GM20000 (cell line): ENCODE measurements at regions not wholly inside any gene's neighbourhood (a gene's known extent, or its start where the extent isn't known, plus 50 kb on each side); places are given as distances from the start of the nearest gene placed in this dataset.

Experiments
- DNase-seq: peaks from one replicate; pipeline ENCODE4 v3.0.0; 2012; ENCODE audit warnings: low spot score
- TF ChIP-seq, protein P1 (sequence below): IDR thresholded peaks from 2 replicates; pipeline ENCODE4 v1.5.1; 2012; ENCODE audit warnings: mild to moderate bottlenecking, control low read depth; ENCODE audit errors: extremely low read depth, missing control alignments

DNA sequence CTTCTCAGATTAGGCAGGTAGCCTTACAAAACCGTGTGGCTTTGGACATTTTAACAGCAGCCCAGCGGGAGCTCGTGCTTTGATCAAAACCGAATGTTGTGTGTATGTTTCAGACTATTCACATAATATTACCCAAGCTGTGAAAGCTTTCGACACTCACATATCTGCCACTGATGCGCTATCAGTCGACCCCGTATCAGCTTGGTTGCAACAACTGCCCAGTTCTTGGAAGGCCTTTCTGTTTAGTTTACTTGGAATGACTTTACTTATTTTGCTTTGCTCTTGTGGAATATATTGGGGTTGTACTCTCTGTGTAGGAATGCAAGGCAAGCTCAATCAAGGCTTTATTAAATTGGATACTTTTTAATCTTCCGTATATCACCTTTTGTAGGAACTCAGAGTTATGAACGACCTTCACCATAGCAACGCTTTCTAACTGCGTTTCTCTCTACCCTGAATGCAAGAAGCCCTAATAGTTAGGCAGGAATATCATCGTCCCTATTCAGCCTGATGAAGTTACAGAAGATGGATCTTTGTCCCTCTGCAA lies 107.5 kb downstream of the GLUD2 start:
- TF ChIP-seq, protein P1, sequence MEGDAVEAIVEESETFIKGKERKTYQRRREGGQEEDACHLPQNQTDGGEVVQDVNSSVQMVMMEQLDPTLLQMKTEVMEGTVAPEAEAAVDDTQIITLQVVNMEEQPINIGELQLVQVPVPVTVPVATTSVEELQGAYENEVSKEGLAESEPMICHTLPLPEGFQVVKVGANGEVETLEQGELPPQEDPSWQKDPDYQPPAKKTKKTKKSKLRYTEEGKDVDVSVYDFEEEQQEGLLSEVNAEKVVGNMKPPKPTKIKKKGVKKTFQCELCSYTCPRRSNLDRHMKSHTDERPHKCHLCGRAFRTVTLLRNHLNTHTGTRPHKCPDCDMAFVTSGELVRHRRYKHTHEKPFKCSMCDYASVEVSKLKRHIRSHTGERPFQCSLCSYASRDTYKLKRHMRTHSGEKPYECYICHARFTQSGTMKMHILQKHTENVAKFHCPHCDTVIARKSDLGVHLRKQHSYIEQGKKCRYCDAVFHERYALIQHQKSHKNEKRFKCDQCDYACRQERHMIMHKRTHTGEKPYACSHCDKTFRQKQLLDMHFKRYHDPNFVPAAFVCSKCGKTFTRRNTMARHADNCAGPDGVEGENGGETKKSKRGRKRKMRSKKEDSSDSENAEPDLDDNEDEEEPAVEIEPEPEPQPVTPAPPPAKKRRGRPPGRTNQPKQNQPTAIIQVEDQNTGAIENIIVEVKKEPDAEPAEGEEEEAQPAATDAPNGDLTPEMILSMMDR = no peak
- no peak for DNase-seq

DNA sequence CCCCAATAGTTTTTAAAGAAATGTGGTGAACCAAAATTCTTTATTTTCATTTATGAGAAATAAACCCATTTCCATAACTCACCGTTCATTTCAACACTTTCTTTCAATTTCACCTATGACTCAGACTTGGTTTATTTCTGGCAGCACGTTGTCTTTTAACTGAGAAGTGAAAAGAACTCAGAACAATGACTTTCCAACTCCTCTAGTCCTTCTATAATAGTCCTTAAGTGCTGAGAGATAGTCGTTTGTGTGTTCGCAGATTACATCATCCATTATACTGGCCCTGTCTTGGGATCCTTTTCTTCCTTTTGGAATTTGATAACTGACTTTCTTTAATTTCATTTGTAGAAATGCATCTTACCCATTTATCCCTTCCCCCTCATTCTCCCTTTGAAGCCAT lies 113.6 kb downstream of the GLUD2 start:
- DNase-seq = peak; percentile 11
- TF ChIP-seq, protein P1 = no peak

DNA sequence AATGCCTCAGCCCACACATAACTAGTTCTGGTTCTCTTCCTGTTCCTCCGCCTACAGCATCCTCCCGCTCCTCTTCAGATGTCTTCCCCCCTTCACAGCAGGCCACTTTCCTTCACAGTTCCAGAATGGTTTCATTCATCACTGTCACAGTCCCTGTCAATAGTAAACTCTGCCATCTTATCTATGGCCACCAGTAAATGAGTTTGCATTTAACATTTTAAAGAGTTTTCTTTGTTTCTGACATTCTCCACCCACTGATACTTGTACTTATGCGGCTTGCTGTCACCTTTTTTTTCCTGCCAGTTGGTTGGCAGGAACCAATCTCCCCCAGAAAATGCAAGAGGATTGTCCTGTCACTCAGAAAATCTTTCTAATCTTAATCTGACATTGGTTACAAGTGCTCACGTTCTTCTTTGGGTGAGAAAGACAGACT lies 114.1 kb downstream of the GLUD2 start:
- DNase-seq = no peak
- TF ChIP-seq, protein P1 = no peak

DNA sequence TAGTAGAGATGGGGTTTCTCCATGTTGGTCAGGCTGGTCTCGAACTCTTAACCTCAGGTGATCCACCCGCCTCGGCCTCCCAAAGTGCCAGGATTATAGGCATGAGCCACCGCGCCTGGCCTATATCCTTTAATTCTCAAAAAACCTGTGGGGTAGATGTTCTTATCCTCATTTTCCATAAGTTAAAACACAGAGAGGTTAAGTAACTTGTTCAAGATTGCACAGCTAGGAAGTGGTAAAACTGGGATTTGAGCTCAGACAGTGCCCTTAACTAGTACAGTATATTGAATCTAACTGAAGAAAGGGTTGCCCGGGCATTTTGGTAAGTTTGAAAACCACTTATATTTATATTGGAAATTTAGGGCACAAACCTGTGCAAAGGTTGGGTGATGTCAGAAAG lies 116.0 kb downstream of the GLUD2 start:
- TF ChIP-seq, protein P1 = no peak
- no peak for DNase-seq

DNA sequence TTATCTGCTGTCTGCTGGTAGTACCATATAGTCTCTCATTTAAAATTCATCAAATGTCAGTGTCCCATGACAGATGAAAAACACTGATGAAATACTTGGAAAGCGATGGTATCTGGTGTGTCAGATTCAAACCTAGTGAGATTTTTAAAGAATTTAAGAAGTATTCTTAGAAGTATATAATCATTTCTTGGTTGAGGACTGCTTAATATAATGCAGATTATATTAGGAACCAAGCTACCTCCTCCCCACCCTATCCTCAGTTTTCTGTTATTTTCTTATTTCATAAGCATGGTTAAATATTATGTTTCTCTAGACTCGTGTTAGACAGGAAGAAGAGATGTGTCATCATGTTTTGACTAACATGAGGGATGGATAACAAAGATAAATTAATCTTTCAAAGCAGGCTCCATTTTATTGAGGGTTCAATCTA lies 118.5 kb downstream of the GLUD2 start:
- TF ChIP-seq, protein P1 = no peak
- no peak for DNase-seq

DNA sequence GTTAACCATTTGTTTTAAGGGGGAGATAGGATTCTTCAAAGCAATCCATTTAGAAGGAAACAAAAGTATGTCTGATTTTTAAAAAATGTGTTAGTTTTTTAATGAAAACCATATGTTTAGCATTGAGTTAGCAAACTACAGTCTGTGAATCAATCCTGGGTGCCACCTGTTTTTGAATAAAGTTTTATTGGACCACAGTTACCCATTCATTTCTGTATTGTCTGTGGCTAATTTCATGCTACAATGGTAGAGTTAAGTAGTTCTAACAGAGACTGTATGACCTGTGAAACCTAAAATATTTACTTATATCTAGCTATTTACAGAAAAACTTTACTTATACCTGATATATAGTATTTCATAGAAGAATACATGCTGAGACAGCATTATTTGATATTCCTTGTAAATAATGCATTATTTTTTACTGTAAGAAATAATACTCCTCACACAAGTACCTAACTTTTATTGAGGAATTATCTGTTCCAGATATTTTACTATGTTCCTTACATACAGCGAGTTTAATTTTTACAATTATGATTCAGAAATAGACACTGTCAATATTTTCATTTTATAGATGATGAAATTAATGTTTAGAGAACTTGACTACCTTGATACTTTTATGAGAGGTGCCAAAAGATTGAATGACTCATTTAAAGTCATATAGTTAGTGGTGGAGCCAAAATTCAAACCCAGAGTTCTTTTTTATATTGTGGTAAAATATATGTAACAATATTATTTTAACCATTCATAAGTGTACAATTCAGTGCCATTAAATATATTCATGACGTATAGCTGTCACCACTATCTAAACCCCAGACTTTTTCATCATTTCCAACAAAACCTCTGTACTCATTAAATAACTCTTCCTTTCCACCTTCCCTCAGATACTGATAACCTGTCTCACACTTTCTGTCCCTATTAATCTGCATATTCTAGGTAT lies 122.0 kb downstream of the GLUD2 start:
- TF ChIP-seq, protein P1 = no peak
- DNase-seq = no peak

DNA sequence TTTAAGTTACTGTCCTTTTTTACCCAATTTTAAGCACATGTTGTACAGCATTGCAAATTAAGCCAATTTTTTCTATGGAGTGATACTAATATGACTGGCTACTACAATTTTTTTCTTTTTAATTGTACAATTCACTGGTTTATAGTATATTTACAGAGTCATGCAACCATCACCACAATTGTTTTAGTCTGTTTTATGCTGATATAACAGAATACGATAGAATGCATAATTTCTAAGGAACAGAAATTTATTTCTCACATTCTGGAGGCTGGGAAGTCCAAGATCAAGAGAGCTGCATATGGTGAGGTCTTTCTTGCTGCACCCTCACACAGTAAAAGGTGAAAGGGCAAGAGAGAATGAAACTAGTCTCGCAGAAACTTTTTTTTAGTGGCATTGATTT lies 125.3 kb downstream of the GLUD2 start:
- DNase-seq = no peak
- TF ChIP-seq, protein P1 = no peak
